HCT116 (cell line): ENCODE measurements at regions not wholly inside any gene's neighbourhood (a gene's known extent, or its start where the extent isn't known, plus 50 kb on each side); places are given as distances from the start of the nearest gene placed in this dataset.

Experiments used
- ATAC-seq: fragments of 200-7000 bp; cut with Tn5 transposase; 2 replicates; pipeline ENCODE4 v1.9.1; 2020; ENCODE audit warnings: mild to moderate bottlenecking, moderate library complexity
- BruUV-seq: library from RNA; stranded (reverse); fragments of 400-500 nt; replicated peaks from 2 replicates; lab custom pipeline; 2021; lab: Mats Ljungman, UMichigan
- CTCF ChIA-PET: fragments of 300-600 bp; sonication (Branson Sonifier 250); formaldehyde crosslinking; loops from one replicate; lab custom pipeline; 2021; ENCODE audit warnings: antibody characterized with exemption; lab: Charles Lee
- POLR2A ChIA-PET: fragments of 300-600, 350-600 bp; sonication (Branson Sonifier 250); formaldehyde crosslinking; loops from one replicate; lab custom pipeline; 2021; ENCODE audit warnings: antibody characterized with exemption; lab: Charles Lee
- RAD21 ChIA-PET, 2 experiments: fragments of 300-600 bp; sonication (Branson Sonifier 250); formaldehyde crosslinking; loops; one replicate each; lab custom pipeline; 2023; ENCODE audit warnings: low total read pairs in 2 of 2; ENCODE audit not compliant: uncharacterized antibody in 2 of 2, unreplicated experiment in 2 of 2, low non-redundant PET in 1 of 2; lab: Charles Lee
- DNase-seq: peaks from one replicate; pipeline ENCODE4 v3.0.0-alpha.2; 2010; ENCODE audit warnings: low read depth, low spot score
- H2AFZ ChIP-seq: fragments of 200-600 bp; shearing (Covaris generic), sonication (generic); 2 replicates; pipeline ENCODE4 v1.6.1; 2017; ENCODE audit warnings: low read depth, mixed run types, mixed read lengths, antibody characterized with exemption, low read length; ENCODE audit not compliant: poor library complexity, severe bottlenecking
- H3K27ac ChIP-seq: 2 replicates; pipeline ENCODE4 v1.5.1; 2012; ENCODE audit warnings: low read depth, low read length
- H3K27me3 ChIP-seq: fragments of 200-600 bp; sonication (generic); 2 replicates; pipeline ENCODE4 v1.6.1; 2016; ENCODE audit warnings: mixed run types, low read length, mixed read lengths; ENCODE audit not compliant: insufficient read depth
- H3K36me3 ChIP-seq, 2 experiments: fragments of 200-500 bp in 1 of 2; fragments of 200-600 bp in 1 of 2; sonication (Bioruptor generic) in 1 of 2; sonication (generic) in 1 of 2; 2 replicates each; pipeline versions ENCODE4 v1.5.1 to v1.6.1; 2014 to 2016; ENCODE audit warnings: low read length in 2 of 2, inconsistent platforms in 1 of 2, mixed read lengths in 1 of 2, mixed run types in 1 of 2; ENCODE audit not compliant: insufficient read depth in 2 of 2, control insufficient read depth in 1 of 2
- H3K4me1 ChIP-seq, 2 experiments: fragments of 200-600 bp in 1 of 2; sonication (generic) in 1 of 2; 2 replicates each; pipeline versions ENCODE4 v1.5.1 to v1.6.1; 2012 to 2017; ENCODE audit warnings: low read length in 2 of 2, inconsistent platforms in 1 of 2, mild to moderate bottlenecking in 1 of 2, mixed read lengths in 1 of 2, mixed run types in 1 of 2, moderate library complexity in 1 of 2; ENCODE audit not compliant: insufficient read depth in 2 of 2, control insufficient read depth in 1 of 2
- H3K4me2 ChIP-seq: fragments of 200-600 bp; sonication (generic); 2 replicates; pipeline ENCODE4 v1.6.1; 2017; ENCODE audit warnings: mixed run types, low read length, mixed read lengths
- H3K4me3 ChIP-seq, 2 experiments: fragments of 200-600 bp in 1 of 2; sonication (generic) in 1 of 2; replicated peaks in 1 of 2; 2 replicates each; pipeline ENCODE4 v1.5.1; 2011 to 2016; ENCODE audit warnings: low read length in 2 of 2, control low read depth in 1 of 2, low read depth in 1 of 2, mild to moderate bottlenecking in 1 of 2, mixed read lengths in 1 of 2, mixed run types in 1 of 2
- H3K79me2 ChIP-seq: fragments of 200-600 bp; sonication (generic); 2 replicates; pipeline ENCODE4 v1.6.1; 2017; ENCODE audit warnings: mild to moderate bottlenecking, mixed run types, low read length, moderate library complexity, mixed read lengths; ENCODE audit not compliant: insufficient read depth
- H3K9ac ChIP-seq: fragments of 200-600 bp; sonication (generic); 2 replicates; pipeline ENCODE4 v1.6.1; 2016; ENCODE audit warnings: low read length, mixed read lengths
- H3K9me2 ChIP-seq: fragments of 200-600 bp; sonication (generic), shearing (Covaris generic); 2 replicates; pipeline ENCODE4 v1.6.1; 2017; ENCODE audit warnings: mixed run types, mild to moderate bottlenecking, moderate library complexity; ENCODE audit not compliant: insufficient read depth
- H3K9me3 ChIP-seq, 2 experiments: fragments of 200-500 bp in 1 of 2; fragments of 200-600 bp in 1 of 2; sonication (Bioruptor generic) in 1 of 2; sonication (generic) in 1 of 2; 2 replicates each; pipeline ENCODE4 v1.6.1; 2014 to 2017; ENCODE audit warnings: low read length in 2 of 2, mixed read lengths in 2 of 2, inconsistent platforms in 1 of 2, low read depth in 1 of 2, mild to moderate bottlenecking in 1 of 2, mixed run types in 1 of 2, moderate library complexity in 1 of 2; ENCODE audit not compliant: control insufficient read depth in 1 of 2, insufficient read depth in 1 of 2
- H4K20me1 ChIP-seq: fragments of 200-600 bp; sonication (generic), shearing (Covaris generic); 2 replicates; pipeline ENCODE4 v1.6.1; 2017; ENCODE audit warnings: mixed run types, mild to moderate bottlenecking, moderate library complexity; ENCODE audit not compliant: insufficient read depth
- CEBPB ChIP-seq: IDR thresholded peaks from 2 replicates; pipeline ENCODE4 v1.6.1; 2012; ENCODE audit warnings: low read depth
- EZH2 ChIP-seq: fragments of 200-600 bp; sonication (generic); IDR thresholded peaks from 2 replicates; pipeline ENCODE4 v1.6.1; 2017; ENCODE audit warnings: antibody characterized with exemption, mixed run types
- FOSL1 ChIP-seq: IDR thresholded peaks from 2 replicates; pipeline ENCODE4 v1.6.1; 2012; ENCODE audit warnings: low read depth
- JUND ChIP-seq: IDR thresholded peaks from 2 replicates; pipeline ENCODE4 v1.6.1; 2012
- POLR2A ChIP-seq: IDR thresholded peaks from 2 replicates; pipeline ENCODE4 v1.7.0; 2011; ENCODE audit warnings: borderline replicate concordance; ENCODE audit not compliant: insufficient read depth, insufficient read length; ENCODE audit errors: extremely low read depth
- POLR2AphosphoS5 ChIP-seq: IDR thresholded peaks from 2 replicates; pipeline ENCODE4 v1.6.1; 2011; ENCODE audit warnings: mild to moderate bottlenecking, low read depth, low read length, moderate library complexity
- SRF ChIP-seq: IDR thresholded peaks from 2 replicates; pipeline ENCODE4 v1.6.1; 2012; ENCODE audit warnings: low read depth
- TCF7L2 ChIP-seq: IDR thresholded peaks from 2 replicates; pipeline ENCODE4 v1.7.0; 2011; ENCODE audit warnings: borderline replicate concordance, inconsistent platforms; ENCODE audit not compliant: insufficient read depth, insufficient read length; ENCODE audit errors: extremely low read depth
- ZBTB33 ChIP-seq: IDR thresholded peaks from 2 replicates; pipeline ENCODE4 v1.6.1; 2011; ENCODE audit warnings: mild to moderate bottlenecking, low read length, moderate library complexity; ENCODE audit not compliant: insufficient replicate concordance; ENCODE audit errors: extremely low read depth
- ZNF274 ChIP-seq: fragments of 200-500 bp; sonication (Bioruptor generic); IDR thresholded peaks from 2 replicates; pipeline ENCODE4 v1.6.1; 2014; ENCODE audit warnings: mild to moderate bottlenecking, low read depth, low read length, inconsistent platforms
- intact Hi-C: fragments of 100-400 bp; cut with micrococcal nuclease; formaldehyde crosslinking; loops from 2 replicates; pipeline ENCODE4 v1.10.0; 2022
- TF ChIP-seq, protein P1 (sequence below): IDR thresholded peaks from 2 replicates; pipeline ENCODE4 v1.6.1; 2012
- TF ChIP-seq, protein P2 (sequence below): IDR thresholded peaks from 2 replicates; pipeline ENCODE4 v1.6.1; 2012; ENCODE audit warnings: low read depth

GRCh38 chr3:116552246-116552645 is 107.0 kb upstream of the LSAMP start:
- ChIA-PET CTCF (no interaction called here), POLR2A (no interaction called here), RAD21 (no interaction called here)
- Histone ChIP-seq H3K9me3 (no peaks in the 10 kb centered on the region), H3K4me2 (no peak overlapping the region), H3K4me3 (no peak overlapping the region), H3K9me2 (no peaks in the 10 kb centered on the region), H3K27ac (no peak overlapping the region), H4K20me1 (no peaks in the 10 kb centered on the region), H3K36me3 (no peaks in the 10 kb centered on the region), H3K27me3 (no peaks in the 10 kb centered on the region), H3K9ac (no peak overlapping the region), H3K4me1 (no peaks in the 10 kb centered on the region), H2AFZ (no peak overlapping the region), H3K79me2 (no peaks in the 10 kb centered on the region)
- DNase-seq (no peak), ATAC-seq (no peak)
- intact Hi-C loops, result no loop called here
- TF ChIP-seq, protein P1, sequence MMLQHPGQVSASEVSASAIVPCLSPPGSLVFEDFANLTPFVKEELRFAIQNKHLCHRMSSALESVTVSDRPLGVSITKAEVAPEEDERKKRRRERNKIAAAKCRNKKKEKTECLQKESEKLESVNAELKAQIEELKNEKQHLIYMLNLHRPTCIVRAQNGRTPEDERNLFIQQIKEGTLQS, result no peak
- TF ChIP-seq POLR2A (no peak), EZH2 (no peak), ZBTB33 (no peak), ZNF274 (no peak), SRF (no peak), JUND (no peak), CEBPB (no peak), TCF7L2 (no peak), FOSL1 (no peak), POLR2AphosphoS5 (no peak)
- TF ChIP-seq, protein P2, sequence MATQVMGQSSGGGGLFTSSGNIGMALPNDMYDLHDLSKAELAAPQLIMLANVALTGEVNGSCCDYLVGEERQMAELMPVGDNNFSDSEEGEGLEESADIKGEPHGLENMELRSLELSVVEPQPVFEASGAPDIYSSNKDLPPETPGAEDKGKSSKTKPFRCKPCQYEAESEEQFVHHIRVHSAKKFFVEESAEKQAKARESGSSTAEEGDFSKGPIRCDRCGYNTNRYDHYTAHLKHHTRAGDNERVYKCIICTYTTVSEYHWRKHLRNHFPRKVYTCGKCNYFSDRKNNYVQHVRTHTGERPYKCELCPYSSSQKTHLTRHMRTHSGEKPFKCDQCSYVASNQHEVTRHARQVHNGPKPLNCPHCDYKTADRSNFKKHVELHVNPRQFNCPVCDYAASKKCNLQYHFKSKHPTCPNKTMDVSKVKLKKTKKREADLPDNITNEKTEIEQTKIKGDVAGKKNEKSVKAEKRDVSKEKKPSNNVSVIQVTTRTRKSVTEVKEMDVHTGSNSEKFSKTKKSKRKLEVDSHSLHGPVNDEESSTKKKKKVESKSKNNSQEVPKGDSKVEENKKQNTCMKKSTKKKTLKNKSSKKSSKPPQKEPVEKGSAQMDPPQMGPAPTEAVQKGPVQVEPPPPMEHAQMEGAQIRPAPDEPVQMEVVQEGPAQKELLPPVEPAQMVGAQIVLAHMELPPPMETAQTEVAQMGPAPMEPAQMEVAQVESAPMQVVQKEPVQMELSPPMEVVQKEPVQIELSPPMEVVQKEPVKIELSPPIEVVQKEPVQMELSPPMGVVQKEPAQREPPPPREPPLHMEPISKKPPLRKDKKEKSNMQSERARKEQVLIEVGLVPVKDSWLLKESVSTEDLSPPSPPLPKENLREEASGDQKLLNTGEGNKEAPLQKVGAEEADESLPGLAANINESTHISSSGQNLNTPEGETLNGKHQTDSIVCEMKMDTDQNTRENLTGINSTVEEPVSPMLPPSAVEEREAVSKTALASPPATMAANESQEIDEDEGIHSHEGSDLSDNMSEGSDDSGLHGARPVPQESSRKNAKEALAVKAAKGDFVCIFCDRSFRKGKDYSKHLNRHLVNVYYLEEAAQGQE, result no peak
- BruUV-seq, result no TSS peak
